Sciatic nerve (tissue), 2 donors: ENCODE measurements at regions not wholly inside any gene's neighbourhood (a gene's known extent, or its start where the extent isn't known, plus 50 kb on each side); places are given as distances from the start of the nearest gene placed in this dataset.

Experiments used
- ATAC-seq: fragments of 200-7000 bp; cut with Tn5 transposase; one replicate; pipeline ENCODE4 v1.9.1; 2020; ENCODE audit warnings: mild to moderate bottlenecking, moderate library complexity
- DNase-seq: peaks from one replicate; pipeline ENCODE4 v3.0.0-alpha.2; 2020; ENCODE audit warnings: low spot score
- intact Hi-C: fragments of 100-400 bp; cut with DNase I; formaldehyde crosslinking; loops from one replicate; pipeline ENCODE4 v1.14.2; 2022
- donor health status: DM: no; HTN: no; CAD: no.
- donor health status: DM: no; HTN: no; CAD: no.

- DNase-seq (no peak), ATAC-seq (peak; percentile 77)
- intact Hi-C loops, result no loop called here
These were observed 51.9 kb upstream of the TSPAN11 start for GRCh38 chr12:30874455-30875321.

- intact Hi-C loops, result no loop called here
- ATAC-seq (no peak), DNase-seq (no peak)
These were observed 55.9 kb upstream of the TSPAN11 start for GRCh38 chr12:30870491-30871265.

- ATAC-seq, result no peak
- DNase-seq, result no peak
- intact Hi-C loops, result no loop called here
These were observed 59.1 kb upstream of the TSPAN11 start for GRCh38 chr12:30867415-30867814.

- intact Hi-C loops, result no loop called here
- DNase-seq, result no peak
- ATAC-seq, result no peak
These were observed 60.3 kb upstream of the TSPAN11 start for GRCh38 chr12:30866256-30866655.

- DNase-seq (no peak), ATAC-seq (no peak)
- intact Hi-C loops, result no loop called here
These were observed 62.7 kb upstream of the TSPAN11 start for GRCh38 chr12:30863839-30864238.

- ATAC-seq (peak; percentile 48), DNase-seq (peak; percentile 69)
- intact Hi-C loops, result no loop called here
These were observed 64.1 kb upstream of the TSPAN11 start for GRCh38 chr12:30862486-30862885.

GRCh38 chr12:30859226-30859625, 67.3 kb upstream of the TSPAN11 start:
- intact Hi-C loops, result loop anchor here (5.0 to 10.0 kb wide), 2 partner anchors 128 to 406 kb away; no protein-coding TSS in a partner anchor
- ATAC-seq (no peak), DNase-seq (no peak)

- ATAC-seq (no peak), DNase-seq (no peak)
- intact Hi-C loops, result loop anchor here (5.0 to 10.0 kb wide), 2 partner anchors 129 to 406 kb away; no protein-coding TSS in a partner anchor
These were observed 68.1 kb upstream of the TSPAN11 start for GRCh38 chr12:30858471-30858870.

GRCh38 chr12:30853561-30854133, 72.9 kb upstream of the TSPAN11 start:
- intact Hi-C loops, result loop anchor here (10.0 kb wide), 1 partner anchor 411 kb away; no protein-coding TSS in a partner anchor
- DNase-seq (no peak), ATAC-seq (no peak)

- intact Hi-C loops, result loop anchor here (10.0 kb wide), 1 partner anchor 414 kb away; no protein-coding TSS in a partner anchor
These were observed 75.9 kb upstream of the TSPAN11 start for GRCh38 chr12:30850684-30851083.

GRCh38 chr12:30847259-30847658, 79.3 kb upstream of the TSPAN11 start:
- intact Hi-C loops, result no loop called here
- ATAC-seq, result no peak

More at GRCh38 chr12:30850684-30851083, 75.9 kb upstream of the TSPAN11 start:
- DNase-seq (no peak), ATAC-seq (no peak)

GRCh38 chr12:30846776-30847175, 79.8 kb upstream of the TSPAN11 start:
- intact Hi-C loops, result no loop called here
- no peak for DNase-seq

More at GRCh38 chr12:30847259-30847658, 79.3 kb upstream of the TSPAN11 start:
- DNase-seq, result no peak

GRCh38 chr12:30845676-30846075, 80.9 kb upstream of the TSPAN11 start:
- ATAC-seq, result no peak
- no peak for DNase-seq
- intact Hi-C loops, result no loop called here

More at GRCh38 chr12:30846776-30847175, 79.8 kb upstream of the TSPAN11 start:
- no peak for ATAC-seq

- intact Hi-C loops, result no loop called here
- no peak for ATAC-seq
These were observed 83.3 kb upstream of the TSPAN11 start for GRCh38 chr12:30843211-30843610.

GRCh38 chr12:30840715-30841114, 85.8 kb upstream of the TSPAN11 start:
- no peak for DNase-seq
- intact Hi-C loops, result no loop called here
- ATAC-seq, result no peak

More at GRCh38 chr12:30843211-30843610, 83.3 kb upstream of the TSPAN11 start:
- DNase-seq, result no peak

- intact Hi-C loops, result no loop called here
- DNase-seq (no peak), ATAC-seq (no peak)
These were observed 85.0 kb upstream of the CAPRIN2 start for GRCh38 chr12:30839643-30840220.

GRCh38 chr12:30837595-30837994, 82.8 kb upstream of the CAPRIN2 start:
- intact Hi-C loops, result no loop called here
- DNase-seq, result no peak
- ATAC-seq, result no peak

GRCh38 chr12:30836656-30837445, 82.1 kb upstream of the CAPRIN2 start:
- intact Hi-C loops, result no loop called here
- DNase-seq, result no peak
- ATAC-seq, result no peak
